NCI-H128 (cell line): ENCODE measurements at regions not wholly inside any gene's neighbourhood (a gene's known extent, or its start where the extent isn't known, plus 50 kb on each side); places are given as distances from the start of the nearest gene placed in this dataset.

Experiments
- DNase-seq: peaks from one replicate; lab custom pipeline; 2025; ENCODE audit not compliant: unreplicated experiment; lab: John Stamatoyannopoulos, UW

GRCh38 chr13:108435393-108436149, 166.1 kb downstream of the TNFSF13B start:
- DNase-seq = no peak

- no peak for DNase-seq
Measured at GRCh38 chr13:108437496-108437895, 168.0 kb downstream of the TNFSF13B start.

GRCh38 chr13:108439556-108439955, 170.0 kb downstream of the TNFSF13B start:
- peak; percentile 40 for DNase-seq

DNA sequence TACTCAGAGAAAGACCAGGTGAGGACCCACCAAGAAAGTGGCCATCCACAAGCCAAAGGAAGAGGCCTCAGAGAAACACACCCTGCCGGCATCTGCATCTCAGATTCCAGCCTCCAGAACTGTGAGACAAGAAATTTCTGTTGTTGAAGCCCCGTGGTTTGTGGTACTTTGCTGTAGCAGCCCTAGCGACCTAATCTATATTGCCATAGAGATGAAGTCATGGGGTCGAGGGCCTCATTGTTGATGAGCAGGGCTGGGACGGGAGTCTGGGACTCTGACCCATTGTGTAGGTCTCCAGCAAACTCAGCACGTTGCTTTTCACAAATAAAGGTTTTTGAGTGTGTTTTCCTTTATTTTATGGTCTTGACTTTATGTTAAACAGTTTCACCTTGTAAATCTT, 174.9 kb downstream of the TNFSF13B start:
- DNase-seq = no peak

DNA sequence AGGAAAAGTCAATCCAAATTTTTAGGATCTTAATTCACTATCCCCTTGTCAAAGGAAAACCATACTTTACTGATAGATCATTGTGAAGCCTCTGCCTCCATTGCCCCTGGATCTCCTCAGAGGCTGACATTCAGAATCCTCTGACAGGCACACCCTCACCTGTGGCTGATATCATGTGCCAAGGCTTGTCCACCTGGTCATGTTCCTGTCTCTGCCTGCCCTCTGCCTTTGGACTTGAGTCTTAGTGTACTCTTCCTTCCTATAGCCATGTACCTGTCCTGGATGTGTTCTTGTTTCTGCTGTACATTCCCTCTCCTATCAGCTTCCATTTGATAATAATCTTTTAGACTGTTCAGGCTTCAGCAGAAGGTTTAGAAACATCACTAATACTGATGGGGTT, 179.4 kb downstream of the TNFSF13B start:
- no peak for DNase-seq

- no peak for DNase-seq
Measured at GRCh38 chr13:108451121-108451520, 178.3 kb upstream of the MYO16 start.

- no peak for DNase-seq
Measured at GRCh38 chr13:108455320-108455719, 174.1 kb upstream of the MYO16 start.

DNA sequence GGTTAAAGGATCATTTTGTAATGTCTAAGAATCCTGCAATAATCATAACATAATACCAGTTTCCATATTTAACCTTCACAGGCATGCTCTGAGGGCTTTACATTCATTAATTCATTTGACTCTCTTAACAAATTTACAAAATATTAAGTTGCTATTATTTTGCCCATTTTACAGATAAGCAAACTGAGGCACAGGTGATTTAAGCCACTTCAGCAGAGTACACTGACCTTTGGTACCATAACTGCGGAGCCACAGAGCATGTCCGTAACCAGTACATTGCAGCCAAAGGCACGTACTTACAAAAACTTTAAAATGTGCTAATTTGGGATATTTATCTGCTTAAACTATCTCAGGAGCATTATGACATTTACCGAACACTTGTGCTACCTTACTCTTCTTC, 169.4 kb upstream of the MYO16 start:
- DNase-seq = no peak

DNA sequence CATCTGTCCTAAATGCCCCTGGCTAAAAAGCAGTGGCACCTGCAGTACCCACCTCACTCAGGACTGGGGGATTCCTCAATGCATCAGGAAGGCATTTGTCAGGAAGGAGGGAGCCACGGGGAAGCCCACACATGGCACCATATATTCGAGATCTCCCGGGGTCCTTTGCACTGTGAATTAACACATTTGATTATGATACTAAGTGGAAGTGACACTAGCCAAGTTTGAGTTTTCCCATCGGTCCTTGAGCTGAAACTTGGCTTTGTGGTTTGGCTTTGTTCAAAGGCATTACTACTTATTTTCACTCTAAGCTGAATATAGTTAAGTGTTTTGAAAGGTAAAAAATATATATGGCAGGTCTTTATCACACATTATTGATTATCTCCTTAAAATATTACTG, 168.7 kb upstream of the MYO16 start:
- DNase-seq = no peak

DNA sequence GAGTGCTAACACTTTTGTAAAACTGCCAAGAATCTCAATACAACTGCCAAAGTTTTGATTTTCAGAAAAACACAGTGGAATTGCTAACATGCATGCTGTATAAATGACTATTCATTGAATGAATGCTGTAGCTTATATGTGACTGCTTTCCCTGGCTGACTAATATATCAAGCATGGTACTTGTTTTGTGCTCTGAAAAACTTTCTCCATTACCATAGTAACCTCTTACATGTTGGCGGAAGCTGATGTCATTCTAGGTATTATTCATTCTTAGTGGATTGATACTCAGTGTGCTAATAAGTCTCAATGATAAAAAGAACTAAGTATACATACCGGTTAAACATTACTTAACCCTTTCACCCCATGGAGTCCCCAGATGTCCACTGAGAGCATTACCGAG, 166.1 kb upstream of the MYO16 start:
- DNase-seq = no peak

DNA sequence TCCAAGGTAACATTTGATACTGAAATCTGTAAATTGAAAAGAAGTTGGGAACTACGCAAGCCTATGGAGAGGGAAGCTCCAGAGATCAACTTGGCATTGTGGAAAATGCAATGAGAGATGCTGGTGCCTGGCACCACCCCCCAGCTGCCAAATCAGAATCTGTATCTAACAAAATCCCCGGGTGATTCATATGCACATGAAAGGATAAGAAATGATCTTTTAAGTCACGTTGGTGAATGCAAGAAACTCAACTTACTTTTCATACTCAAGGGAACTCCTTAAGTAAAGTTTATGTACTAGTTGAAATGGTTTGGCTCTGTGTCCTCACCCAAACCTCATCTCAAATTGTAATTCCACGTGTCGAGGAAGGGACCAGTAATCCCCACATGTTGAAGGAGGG, 158.5 kb upstream of the MYO16 start:
- DNase-seq = no peak

DNA sequence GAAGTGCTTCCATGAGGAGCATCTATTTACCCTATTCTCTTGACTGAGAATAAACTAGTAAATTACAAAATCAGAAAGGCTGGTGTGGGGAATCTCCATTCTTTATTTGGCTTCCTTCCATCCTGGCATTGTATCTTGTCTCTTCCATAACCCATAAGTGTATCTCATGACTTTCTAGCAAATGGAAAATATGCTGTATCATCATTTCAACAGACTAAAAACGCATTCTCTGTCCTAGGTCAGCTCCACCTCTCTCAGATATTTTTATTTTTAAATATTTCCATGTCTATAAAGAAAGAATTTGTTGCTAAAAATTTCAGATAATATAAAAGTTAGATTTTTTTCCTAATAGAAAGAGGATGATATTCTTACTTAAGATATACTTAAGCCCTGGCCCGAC, 154.2 kb upstream of the MYO16 start:
- DNase-seq = no peak

GRCh38 chr13:108477376-108477775, 152.0 kb upstream of the MYO16 start:
- DNase-seq = no peak

- no peak for DNase-seq
Measured at GRCh38 chr13:108478179-108478578, 151.2 kb upstream of the MYO16 start.

- DNase-seq = no peak
Measured at GRCh38 chr13:108483981-108484380, 145.4 kb upstream of the MYO16 start.

GRCh38 chr13:108486096-108486495, 143.3 kb upstream of the MYO16 start:
- no peak for DNase-seq

DNA sequence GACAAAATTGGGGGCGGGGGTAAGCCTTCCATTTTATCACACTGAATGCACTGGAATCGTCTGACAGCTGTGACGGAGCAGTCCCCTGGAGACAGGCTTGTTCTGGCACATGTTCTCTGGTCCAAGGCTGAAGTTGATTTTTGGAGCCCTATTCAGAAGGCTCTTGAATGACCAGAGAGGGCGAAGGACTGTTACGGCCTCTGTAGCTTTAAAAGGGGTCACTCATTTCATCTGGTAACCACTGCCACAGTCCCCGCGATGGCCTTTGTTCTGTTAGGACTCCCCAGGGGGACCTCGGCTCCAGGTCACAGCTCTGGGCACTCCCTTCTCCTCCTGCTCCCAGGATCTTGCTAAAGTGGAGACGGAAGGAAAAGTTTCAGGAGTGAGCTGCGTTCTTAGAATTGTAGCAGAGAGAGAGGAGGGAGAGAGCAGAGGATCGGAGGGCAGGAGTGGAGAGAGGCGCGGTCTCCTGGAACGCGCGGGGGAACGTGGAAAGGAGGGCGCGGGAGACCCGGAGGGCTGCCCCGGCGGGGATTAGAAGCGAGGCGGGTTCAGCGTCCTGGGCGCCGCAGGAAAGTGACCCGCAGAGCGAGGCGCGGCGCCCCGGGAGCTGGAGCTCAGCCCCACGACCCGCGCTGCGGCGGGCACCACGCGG, 134.3 kb upstream of the MYO16 start:
- DNase-seq = no peak

GRCh38 chr13:108495646-108496361, 133.6 kb upstream of the MYO16 start:
- DNase-seq = no peak

GRCh38 chr13:108496362-108497210, 132.8 kb upstream of the MYO16 start:
- no peak for DNase-seq

- no peak for DNase-seq
Measured at GRCh38 chr13:108500711-108501110, 128.7 kb upstream of the MYO16 start.

DNA sequence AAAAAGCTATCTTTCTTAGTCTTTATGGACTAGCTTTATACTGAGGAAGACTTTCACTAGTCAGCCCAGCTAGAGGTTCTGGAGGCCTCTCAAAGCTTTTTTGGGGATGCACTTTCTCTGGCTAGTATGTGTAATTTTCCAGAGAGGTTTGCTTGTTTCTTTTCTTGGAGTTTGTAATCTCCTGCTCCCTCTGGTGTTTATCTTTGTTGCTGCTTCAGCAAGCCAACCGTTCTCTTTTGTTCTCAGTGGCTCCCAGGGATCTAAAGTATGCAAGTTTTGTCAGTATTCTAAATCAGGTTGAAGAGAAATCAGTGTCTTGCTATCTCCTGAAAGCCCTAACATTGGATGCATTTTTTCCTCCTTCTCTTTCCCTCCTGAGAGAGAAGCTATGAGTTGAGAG, 121.1 kb upstream of the MYO16 start:
- no peak for DNase-seq
